Psoas muscle (tissue), 7 donors: ENCODE measurements at regions not wholly inside any gene's neighbourhood (a gene's known extent, or its start where the extent isn't known, plus 50 kb on each side); places are given as distances from the start of the nearest gene placed in this dataset.

Experiments used
- ATAC-seq, 4 donors: fragments of 200-7000 bp; cut with Tn5 transposase; one replicate each; pipeline ENCODE4 v1.9.1; 2020; ENCODE audit warnings: moderate library complexity in 3 of 4, mild to moderate bottlenecking in 2 of 4
- DNase-seq, 2 donors: peaks; one replicate each; pipeline ENCODE4 v3.0.0-alpha.2; 2020
- H3K27ac ChIP-seq: fragments of 200-600 bp; one replicate; pipeline ENCODE4 v1.8.0; 2022
- H3K27me3 ChIP-seq, 3 donors: fragments of 200-600 bp in 1 of 3; one replicate each; pipeline versions ENCODE4 v1.6.1 to v1.8.0; 2013 to 2022; ENCODE audit warnings: low read length in 2 of 3, mild to moderate bottlenecking in 2 of 3, moderate library complexity in 1 of 3; ENCODE audit not compliant: insufficient read depth in 3 of 3
- H3K36me3 ChIP-seq, 2 donors: fragments of 200-600 bp in 1 of 2; one replicate each; pipeline versions ENCODE4 v1.6.1 to v1.8.0; 2013 to 2022; ENCODE audit warnings: low read depth in 1 of 2, mild to moderate bottlenecking in 1 of 2, moderate library complexity in 1 of 2; ENCODE audit not compliant: insufficient read depth in 1 of 2
- H3K4me1 ChIP-seq: fragments of 200-600 bp; one replicate; pipeline ENCODE4 v1.8.0; 2022
- H3K4me3 ChIP-seq: fragments of 200-600 bp; one replicate; pipeline ENCODE4 v1.8.0; 2022; ENCODE audit warnings: mild to moderate bottlenecking
- H3K9me3 ChIP-seq: fragments of 200-600 bp; one replicate; pipeline ENCODE4 v1.8.0; 2022
- CTCF ChIP-seq: fragments of 200-600 bp; IDR thresholded peaks from one replicate; pipeline ENCODE4 v1.8.0; 2022; ENCODE audit warnings: antibody characterized with exemption
- WGBS, 3 donors: extraction: QIAGEN DNeasy Blood & Tissue Kit; methylation state at CpG; one replicate each; pipeline versions ENCODE4 v1.1.6 to v1.1.7; 2013; 5-methylcytosine and 5-hydroxymethylcytosine counted together
- intact Hi-C, 2 donors: fragments of 100-400 bp; cut with DNase I; formaldehyde crosslinking; loops; one replicate each; pipeline versions ENCODE4 v1.11.0 to v1.14.2; 2022
- donor health status: healthy with polysubstance abuse.
- donor health status: DM: no; HTN: no; CAD: no; lungs with moderate emphysema.
- donor health status: Bipolar disorder and iron deficiency.
- donor health status: healthy.
- donor health status: DM: yes; HTN: yes; CAD: no.
- donor health status: DM: no; HTN: no; CAD: no.
- donor health status: DM: yes; HTN: yes; CAD: no.

GRCh38 chr20:11772226-11772730 is 145.4 kb upstream of the BTBD3 start:
- intact Hi-C loops: no loop called here
- no peak for ATAC-seq

GRCh38 chr20:11776687-11777086 is 141.0 kb upstream of the BTBD3 start:
- no peak for DNase-seq
- H3K9me3 ChIP-seq: no peaks in the 10 kb centered on the region
- peaks cover 0 to 3% (median 0%) of the 10 kb centered on the region in 3 donors for H3K27me3 ChIP-seq
- no peak overlapping the region for H3K4me3 ChIP-seq
- H3K27ac ChIP-seq: no peak overlapping the region
- H3K36me3 ChIP-seq: no peaks in the 10 kb centered on the region
- TF ChIP-seq CTCF: no peak
- no peaks in the 10 kb centered on the region for H3K4me1 ChIP-seq
- WGBS, 3 donors: 79 to 85% (median 85%) methylated on average over 2 of the region's 2 CpGs
- intact Hi-C loops: no loop called here
- no peak for ATAC-seq

More at GRCh38 chr20:11772226-11772730, 145.4 kb upstream of the BTBD3 start:
- H3K9me3 ChIP-seq: no peaks in the 10 kb centered on the region
- H3K4me1 ChIP-seq: no peaks in the 10 kb centered on the region
- no peak for DNase-seq
- no peak overlapping the region for H3K4me3 ChIP-seq
- H3K27me3 ChIP-seq: no peaks in the 10 kb centered on the region
- H3K36me3 ChIP-seq: no peaks in the 10 kb centered on the region
- TF ChIP-seq CTCF: no peak
- WGBS, 3 donors: 93 to 97% (median 96%) methylated on average over 2 of the region's 2 CpGs
- H3K27ac ChIP-seq: no peak overlapping the region

GRCh38 chr20:11777387-11778205 is 140.1 kb upstream of the BTBD3 start:
- Histone ChIP-seq H3K9me3 (no peaks in the 10 kb centered on the region), H3K27ac (no peak overlapping the region), H3K36me3 (no peaks in the 10 kb centered on the region), H3K27me3 (peaks cover 0 to 3% (median 0%) of the 10 kb centered on the region in 3 donors), H3K4me3 (peak overlapping the region; percentile 20), H3K4me1 (no peaks in the 10 kb centered on the region)
- ATAC-seq (no peak), DNase-seq (no peak)
- TF ChIP-seq CTCF: no peak
- WGBS, 3 donors: 40 to 48% (median 44%) methylated on average over 14 of the region's 14 CpGs
- intact Hi-C loops: no loop called here

GRCh38 chr20:11778206-11778570 is 139.5 kb upstream of the BTBD3 start:
- Histone ChIP-seq H3K9me3 (no peaks in the 10 kb centered on the region), H3K36me3 (no peaks in the 10 kb centered on the region), H3K27ac (no peak overlapping the region), H3K4me3 (peak overlapping the region; percentile 20), H3K4me1 (no peaks in the 10 kb centered on the region), H3K27me3 (peaks cover 0 to 3% (median 0%) of the 10 kb centered on the region in 3 donors)
- ATAC-seq (no peak), DNase-seq (no peak)
- WGBS, 3 donors: 16 to 23% (median 20%) methylated on average over 5 of the region's 5 CpGs
- intact Hi-C loops: no loop called here
- TF ChIP-seq CTCF: no peak
